ENCODE measurements at regions not wholly inside any gene's neighbourhood (a gene's known extent, or its start where the extent isn't known, plus 50 kb on each side); places are given as distances from the start of the nearest gene placed in this dataset.

DNA sequence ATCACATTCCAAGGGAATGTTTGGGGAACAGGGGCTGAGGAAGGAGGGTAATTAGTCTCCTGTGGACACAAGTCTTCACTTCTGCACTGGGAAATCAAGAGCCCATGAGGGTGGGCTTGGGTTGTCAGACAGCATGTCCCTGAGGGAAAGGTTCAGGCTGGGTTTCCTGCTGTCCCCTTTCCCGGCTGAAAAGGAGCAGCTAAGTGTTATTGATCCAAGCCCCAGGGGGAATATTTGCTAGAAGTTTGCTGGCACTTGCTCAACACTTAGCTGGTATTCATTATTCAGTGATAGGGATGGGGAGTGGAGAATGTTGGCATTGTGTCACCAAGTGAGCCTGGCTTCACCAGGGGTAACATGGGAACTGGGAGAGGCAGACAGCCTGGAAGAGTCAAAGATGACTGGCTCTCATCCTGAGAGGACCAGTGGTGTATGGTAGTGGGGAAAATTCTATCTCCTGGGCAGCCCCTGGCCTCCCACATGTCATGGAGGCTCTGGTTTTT lies 344.4 kb upstream of the PODXL start:
- no peak for ATAC-seq

DNA sequence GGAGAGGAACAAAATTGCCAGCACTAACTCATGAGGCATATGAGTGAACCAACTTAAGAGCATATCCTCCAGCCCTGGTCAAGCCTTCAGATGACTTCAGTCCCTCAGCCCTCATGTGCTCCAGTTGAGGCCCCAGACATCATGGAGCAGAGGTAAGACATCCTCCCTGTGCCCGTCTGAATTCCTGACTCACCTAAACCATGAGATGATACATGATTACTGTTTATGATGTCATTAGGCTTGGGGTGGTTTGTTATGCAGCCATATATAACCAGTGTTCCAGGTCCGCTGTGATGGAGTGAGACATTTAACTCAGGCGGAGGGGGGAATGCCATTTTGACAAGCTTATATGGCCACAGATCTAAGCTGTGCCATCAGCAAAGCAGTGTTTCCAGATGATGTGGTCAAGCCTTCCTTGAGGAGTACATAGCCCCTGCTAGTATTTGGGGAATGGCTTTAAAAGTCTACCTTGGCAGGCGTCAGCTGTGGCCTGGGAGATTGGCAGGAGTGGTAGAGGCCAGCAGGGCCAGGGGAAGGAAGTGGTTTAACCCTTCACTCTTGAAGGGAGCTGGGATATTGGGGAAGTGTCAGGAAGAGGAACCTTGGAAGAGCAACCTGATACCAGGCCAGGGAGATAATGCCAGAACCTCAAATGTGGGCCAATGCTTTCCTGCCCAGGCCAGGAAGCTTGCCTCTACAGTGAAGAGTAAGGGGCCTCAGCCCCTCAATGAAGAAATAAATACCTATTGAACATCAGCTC lies 343.0 kb upstream of the PODXL start:
- no peak for DNase-seq (ENCODE audit: low spot score)
- Mint-ChIP-seq H3K4me3 (no peak overlapping the region), H3K4me1 (peaks cover 31% of the 10 kb centered on the region), H3K27ac (no peak overlapping the region), H3K9me3 (peaks cover 18% of the 10 kb centered on the region), H3K27me3 (ENCODE audit: low read depth) (peaks cover 73% of the 10 kb centered on the region), H3K36me3 (no peaks in the 10 kb centered on the region)
- ChIA-PET CTCF (interaction anchor here (1.1 to 2.4 kb wide), 3 partner anchors 40 to 210 kb away, joined by 3 to 14 read pairs (median 6); no protein-coding TSS in a partner anchor), POLR2A (no interaction called here)
- ATAC-seq = no peak
- TF ChIP-seq GABPB1 (CRISPR knock-in tag; IDR thresholded peaks at IDR 0.05) (no peak), CREM (CRISPR knock-in tag; IDR thresholded peaks at IDR 0.05) (no peak), ETV6 (CRISPR knock-in tag; IDR thresholded peaks at IDR 0.05) (no peak), ELF4 (CRISPR knock-in tag; IDR thresholded peaks at IDR 0.05; ENCODE audit: low read depth) (no peak), RORB (CRISPR knock-in tag; IDR thresholded peaks at IDR 0.05) (no peak), MXD4 (CRISPR knock-in tag; IDR thresholded peaks at IDR 0.05; ENCODE audit: borderline replicate concordance) (no peak), SP1 (CRISPR knock-in tag; conservative IDR thresholded peaks at IDR 0.05) (no peak)
- TF ChIP-seq, protein P1, sequence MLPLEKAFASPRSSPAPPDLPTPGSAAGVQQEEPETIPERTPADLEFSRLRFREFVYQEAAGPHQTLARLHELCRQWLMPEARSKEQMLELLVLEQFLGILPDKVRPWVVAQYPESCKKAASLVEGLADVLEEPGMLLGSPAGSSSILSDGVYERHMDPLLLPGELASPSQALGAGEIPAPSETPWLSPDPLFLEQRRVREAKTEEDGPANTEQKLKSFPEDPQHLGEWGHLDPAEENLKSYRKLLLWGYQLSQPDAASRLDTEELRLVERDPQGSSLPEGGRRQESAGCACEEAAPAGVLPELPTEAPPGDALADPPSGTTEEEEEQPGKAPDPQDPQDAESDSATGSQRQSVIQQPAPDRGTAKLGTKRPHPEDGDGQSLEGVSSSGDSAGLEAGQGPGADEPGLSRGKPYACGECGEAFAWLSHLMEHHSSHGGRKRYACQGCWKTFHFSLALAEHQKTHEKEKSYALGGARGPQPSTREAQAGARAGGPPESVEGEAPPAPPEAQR (CRISPR knock-in tag; IDR thresholded peaks at IDR 0.05) = no peak
- TF ChIP-seq, protein P2, sequence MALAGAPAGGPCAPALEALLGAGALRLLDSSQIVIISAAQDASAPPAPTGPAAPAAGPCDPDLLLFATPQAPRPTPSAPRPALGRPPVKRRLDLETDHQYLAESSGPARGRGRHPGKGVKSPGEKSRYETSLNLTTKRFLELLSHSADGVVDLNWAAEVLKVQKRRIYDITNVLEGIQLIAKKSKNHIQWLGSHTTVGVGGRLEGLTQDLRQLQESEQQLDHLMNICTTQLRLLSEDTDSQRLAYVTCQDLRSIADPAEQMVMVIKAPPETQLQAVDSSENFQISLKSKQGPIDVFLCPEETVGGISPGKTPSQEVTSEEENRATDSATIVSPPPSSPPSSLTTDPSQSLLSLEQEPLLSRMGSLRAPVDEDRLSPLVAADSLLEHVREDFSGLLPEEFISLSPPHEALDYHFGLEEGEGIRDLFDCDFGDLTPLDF (CRISPR knock-in tag; IDR thresholded peaks at IDR 0.05) = no peak
- TF ChIP-seq, protein P3, sequence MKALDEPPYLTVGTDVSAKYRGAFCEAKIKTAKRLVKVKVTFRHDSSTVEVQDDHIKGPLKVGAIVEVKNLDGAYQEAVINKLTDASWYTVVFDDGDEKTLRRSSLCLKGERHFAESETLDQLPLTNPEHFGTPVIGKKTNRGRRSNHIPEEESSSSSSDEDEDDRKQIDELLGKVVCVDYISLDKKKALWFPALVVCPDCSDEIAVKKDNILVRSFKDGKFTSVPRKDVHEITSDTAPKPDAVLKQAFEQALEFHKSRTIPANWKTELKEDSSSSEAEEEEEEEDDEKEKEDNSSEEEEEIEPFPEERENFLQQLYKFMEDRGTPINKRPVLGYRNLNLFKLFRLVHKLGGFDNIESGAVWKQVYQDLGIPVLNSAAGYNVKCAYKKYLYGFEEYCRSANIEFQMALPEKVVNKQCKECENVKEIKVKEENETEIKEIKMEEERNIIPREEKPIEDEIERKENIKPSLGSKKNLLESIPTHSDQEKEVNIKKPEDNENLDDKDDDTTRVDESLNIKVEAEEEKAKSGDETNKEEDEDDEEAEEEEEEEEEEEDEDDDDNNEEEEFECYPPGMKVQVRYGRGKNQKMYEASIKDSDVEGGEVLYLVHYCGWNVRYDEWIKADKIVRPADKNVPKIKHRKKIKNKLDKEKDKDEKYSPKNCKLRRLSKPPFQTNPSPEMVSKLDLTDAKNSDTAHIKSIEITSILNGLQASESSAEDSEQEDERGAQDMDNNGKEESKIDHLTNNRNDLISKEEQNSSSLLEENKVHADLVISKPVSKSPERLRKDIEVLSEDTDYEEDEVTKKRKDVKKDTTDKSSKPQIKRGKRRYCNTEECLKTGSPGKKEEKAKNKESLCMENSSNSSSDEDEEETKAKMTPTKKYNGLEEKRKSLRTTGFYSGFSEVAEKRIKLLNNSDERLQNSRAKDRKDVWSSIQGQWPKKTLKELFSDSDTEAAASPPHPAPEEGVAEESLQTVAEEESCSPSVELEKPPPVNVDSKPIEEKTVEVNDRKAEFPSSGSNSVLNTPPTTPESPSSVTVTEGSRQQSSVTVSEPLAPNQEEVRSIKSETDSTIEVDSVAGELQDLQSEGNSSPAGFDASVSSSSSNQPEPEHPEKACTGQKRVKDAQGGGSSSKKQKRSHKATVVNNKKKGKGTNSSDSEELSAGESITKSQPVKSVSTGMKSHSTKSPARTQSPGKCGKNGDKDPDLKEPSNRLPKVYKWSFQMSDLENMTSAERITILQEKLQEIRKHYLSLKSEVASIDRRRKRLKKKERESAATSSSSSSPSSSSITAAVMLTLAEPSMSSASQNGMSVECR (CRISPR knock-in tag; IDR thresholded peaks at IDR 0.05; ENCODE audit: borderline replicate concordance) = no peak

More for the DNA sequence above, 344.4 kb upstream of the PODXL start:
- Mint-ChIP-seq H3K4me3 (no peak overlapping the region), H3K27me3 (ENCODE audit: low read depth) (peaks cover 71% of the 10 kb centered on the region), H3K9me3 (peaks cover 11% of the 10 kb centered on the region), H3K27ac (no peak overlapping the region), H3K4me1 (peaks cover 17% of the 10 kb centered on the region), H3K36me3 (no peaks in the 10 kb centered on the region)
- no peak for TF ChIP-seq NR2C2 (CRISPR knock-in tag; IDR thresholded peaks at IDR 0.05)
- no peak for TF ChIP-seq FOXP1 (CRISPR knock-in tag; IDR thresholded peaks at IDR 0.05; ENCODE audit: borderline replicate concordance)
- TF ChIP-seq, protein P4, sequence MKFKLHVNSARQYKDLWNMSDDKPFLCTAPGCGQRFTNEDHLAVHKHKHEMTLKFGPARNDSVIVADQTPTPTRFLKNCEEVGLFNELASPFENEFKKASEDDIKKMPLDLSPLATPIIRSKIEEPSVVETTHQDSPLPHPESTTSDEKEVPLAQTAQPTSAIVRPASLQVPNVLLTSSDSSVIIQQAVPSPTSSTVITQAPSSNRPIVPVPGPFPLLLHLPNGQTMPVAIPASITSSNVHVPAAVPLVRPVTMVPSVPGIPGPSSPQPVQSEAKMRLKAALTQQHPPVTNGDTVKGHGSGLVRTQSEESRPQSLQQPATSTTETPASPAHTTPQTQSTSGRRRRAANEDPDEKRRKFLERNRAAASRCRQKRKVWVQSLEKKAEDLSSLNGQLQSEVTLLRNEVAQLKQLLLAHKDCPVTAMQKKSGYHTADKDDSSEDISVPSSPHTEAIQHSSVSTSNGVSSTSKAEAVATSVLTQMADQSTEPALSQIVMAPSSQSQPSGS (CRISPR knock-in tag; IDR thresholded peaks at IDR 0.05; ENCODE audit: borderline replicate concordance, low read depth) = no peak
- TF ChIP-seq, protein P5, sequence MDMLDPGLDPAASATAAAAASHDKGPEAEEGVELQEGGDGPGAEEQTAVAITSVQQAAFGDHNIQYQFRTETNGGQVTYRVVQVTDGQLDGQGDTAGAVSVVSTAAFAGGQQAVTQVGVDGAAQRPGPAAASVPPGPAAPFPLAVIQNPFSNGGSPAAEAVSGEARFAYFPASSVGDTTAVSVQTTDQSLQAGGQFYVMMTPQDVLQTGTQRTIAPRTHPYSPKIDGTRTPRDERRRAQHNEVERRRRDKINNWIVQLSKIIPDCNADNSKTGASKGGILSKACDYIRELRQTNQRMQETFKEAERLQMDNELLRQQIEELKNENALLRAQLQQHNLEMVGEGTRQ (CRISPR knock-in tag; IDR thresholded peaks at IDR 0.05) = no peak
- TF ChIP-seq, protein P6, sequence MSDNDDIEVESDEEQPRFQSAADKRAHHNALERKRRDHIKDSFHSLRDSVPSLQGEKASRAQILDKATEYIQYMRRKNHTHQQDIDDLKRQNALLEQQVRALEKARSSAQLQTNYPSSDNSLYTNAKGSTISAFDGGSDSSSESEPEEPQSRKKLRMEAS (CRISPR knock-in tag; IDR thresholded peaks at IDR 0.05) = no peak
- no peak for TF ChIP-seq SP1 (CRISPR knock-in tag; conservative IDR thresholded peaks at IDR 0.05)
- TF ChIP-seq ZNF121 (CRISPR knock-in tag; IDR thresholded peaks at IDR 0.05) = no peak
- TF ChIP-seq JAZF1 (CRISPR knock-in tag; IDR thresholded peaks at IDR 0.05) = no peak
- TF ChIP-seq, protein P7, sequence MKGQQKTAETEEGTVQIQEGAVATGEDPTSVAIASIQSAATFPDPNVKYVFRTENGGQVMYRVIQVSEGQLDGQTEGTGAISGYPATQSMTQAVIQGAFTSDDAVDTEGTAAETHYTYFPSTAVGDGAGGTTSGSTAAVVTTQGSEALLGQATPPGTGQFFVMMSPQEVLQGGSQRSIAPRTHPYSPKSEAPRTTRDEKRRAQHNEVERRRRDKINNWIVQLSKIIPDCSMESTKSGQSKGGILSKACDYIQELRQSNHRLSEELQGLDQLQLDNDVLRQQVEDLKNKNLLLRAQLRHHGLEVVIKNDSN (CRISPR knock-in tag; IDR thresholded peaks at IDR 0.05) = no peak
- TF ChIP-seq, protein P8, sequence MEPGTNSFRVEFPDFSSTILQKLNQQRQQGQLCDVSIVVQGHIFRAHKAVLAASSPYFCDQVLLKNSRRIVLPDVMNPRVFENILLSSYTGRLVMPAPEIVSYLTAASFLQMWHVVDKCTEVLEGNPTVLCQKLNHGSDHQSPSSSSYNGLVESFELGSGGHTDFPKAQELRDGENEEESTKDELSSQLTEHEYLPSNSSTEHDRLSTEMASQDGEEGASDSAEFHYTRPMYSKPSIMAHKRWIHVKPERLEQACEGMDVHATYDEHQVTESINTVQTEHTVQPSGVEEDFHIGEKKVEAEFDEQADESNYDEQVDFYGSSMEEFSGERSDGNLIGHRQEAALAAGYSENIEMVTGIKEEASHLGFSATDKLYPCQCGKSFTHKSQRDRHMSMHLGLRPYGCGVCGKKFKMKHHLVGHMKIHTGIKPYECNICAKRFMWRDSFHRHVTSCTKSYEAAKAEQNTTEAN (CRISPR knock-in tag; IDR thresholded peaks at IDR 0.05) = no peak
- TF ChIP-seq NR3C1 (CRISPR knock-in tag; conservative IDR thresholded peaks at IDR 0.05; ENCODE audit: low read depth) = no peak
- no peak for TF ChIP-seq EMX1 (CRISPR knock-in tag; IDR thresholded peaks at IDR 0.05)
- TF ChIP-seq ZBTB21 (CRISPR knock-in tag; IDR thresholded peaks at IDR 0.05; ENCODE audit: borderline replicate concordance) = no peak
- TF ChIP-seq, protein P9, sequence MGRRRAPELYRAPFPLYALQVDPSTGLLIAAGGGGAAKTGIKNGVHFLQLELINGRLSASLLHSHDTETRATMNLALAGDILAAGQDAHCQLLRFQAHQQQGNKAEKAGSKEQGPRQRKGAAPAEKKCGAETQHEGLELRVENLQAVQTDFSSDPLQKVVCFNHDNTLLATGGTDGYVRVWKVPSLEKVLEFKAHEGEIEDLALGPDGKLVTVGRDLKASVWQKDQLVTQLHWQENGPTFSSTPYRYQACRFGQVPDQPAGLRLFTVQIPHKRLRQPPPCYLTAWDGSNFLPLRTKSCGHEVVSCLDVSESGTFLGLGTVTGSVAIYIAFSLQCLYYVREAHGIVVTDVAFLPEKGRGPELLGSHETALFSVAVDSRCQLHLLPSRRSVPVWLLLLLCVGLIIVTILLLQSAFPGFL (CRISPR knock-in tag; IDR thresholded peaks at IDR 0.05; ENCODE audit: borderline replicate concordance) = no peak
- no peak for TF ChIP-seq ZNF671 (CRISPR knock-in tag; IDR thresholded peaks at IDR 0.05)
- DNase-seq (ENCODE audit: low spot score) = no peak
- CTCF ChIA-PET = no interaction called here
- POLR2A ChIA-PET = no interaction called here
